Neutrophil (primary cell): ENCODE measurements at regions not wholly inside any gene's neighbourhood (a gene's known extent, or its start where the extent isn't known, plus 50 kb on each side); places are given as distances from the start of the nearest gene placed in this dataset.

ENCODE experiments used
- H3K27ac ChIP-seq: fragments of 200-600 bp; sonication (generic); 2 replicates; pipeline ENCODE4 v1.5.1; 2016; ENCODE audit warnings: mild to moderate bottlenecking, moderate library complexity
- H3K27me3 ChIP-seq: fragments of 200-600 bp; sonication (generic); 2 replicates; pipeline ENCODE4 v1.6.0; 2016; ENCODE audit warnings: mild to moderate bottlenecking
- H3K36me3 ChIP-seq: fragments of 200-600 bp; sonication (generic); 2 replicates; pipeline ENCODE4 v1.5.1; 2017
- H3K4me1 ChIP-seq, 2 experiments: fragments of 200-600 bp in 1 of 2; sonication (generic) in 1 of 2; 1 replicate in 1 of 2; 2 replicates in 1 of 2; pipeline versions ENCODE4 v1.5.1 to v1.6.1; 2013 to 2016; ENCODE audit warnings: low read depth in 1 of 2, low read length in 1 of 2, mild to moderate bottlenecking in 1 of 2, moderate library complexity in 1 of 2; ENCODE audit not compliant: control insufficient read depth in 1 of 2, insufficient read depth in 1 of 2
- H3K4me3 ChIP-seq, 2 experiments: fragments of 200-600 bp in 1 of 2; sonication (generic) in 1 of 2; 1 replicate in 1 of 2; 2 replicates in 1 of 2; pipeline ENCODE4 v1.5.1; 2013 to 2016; ENCODE audit warnings: low read depth in 1 of 2, low read length in 1 of 2, mild to moderate bottlenecking in 1 of 2, moderate library complexity in 1 of 2
- H3K9me3 ChIP-seq: fragments of 200-600 bp; sonication (generic); 2 replicates; pipeline ENCODE4 v1.5.1; 2016
- CTCF ChIP-seq: fragments of 200-600 bp; sonication (generic); IDR thresholded peaks from 2 replicates; pipeline ENCODE4 v1.5.1; 2016; ENCODE audit warnings: antibody characterized with exemption

- Histone ChIP-seq H3K27ac (no peak overlapping the region), H3K4me3 (no peak overlapping the region), H3K4me1 (no peaks in the 10 kb centered on the region), H3K36me3 (no peaks in the 10 kb centered on the region), H3K9me3 (no peaks in the 10 kb centered on the region), H3K27me3 (no peaks in the 10 kb centered on the region)
- no peak for TF ChIP-seq CTCF
These were observed 367.8 kb downstream of the GPD2 start for GRCh38 chr2:156803967-156804366.

DNA sequence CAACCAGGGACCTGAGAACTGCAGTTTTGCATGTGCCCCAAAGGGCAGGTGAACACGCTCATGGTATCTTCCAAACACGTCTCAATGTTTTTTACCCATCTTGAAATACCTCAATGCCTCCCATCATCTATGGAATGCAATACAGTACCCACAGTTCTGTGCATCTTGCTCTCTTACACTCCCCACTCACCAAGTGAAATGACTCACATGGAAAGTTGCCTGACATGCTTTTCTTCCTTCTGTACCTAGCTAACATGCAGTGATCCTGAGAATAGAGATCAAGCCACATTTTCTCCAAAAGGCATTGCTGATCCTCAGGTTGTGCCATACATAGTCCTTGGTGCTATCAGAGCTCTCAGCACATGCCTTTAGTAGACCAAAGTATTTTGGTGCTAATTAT lies 373.9 kb downstream of the GPD2 start:
- no peak for TF ChIP-seq CTCF
- Histone ChIP-seq H3K27ac (no peak overlapping the region), H3K36me3 (no peaks in the 10 kb centered on the region), H3K4me1 (no peaks in the 10 kb centered on the region), H3K9me3 (no peaks in the 10 kb centered on the region), H3K4me3 (no peak overlapping the region), H3K27me3 (no peaks in the 10 kb centered on the region)

DNA sequence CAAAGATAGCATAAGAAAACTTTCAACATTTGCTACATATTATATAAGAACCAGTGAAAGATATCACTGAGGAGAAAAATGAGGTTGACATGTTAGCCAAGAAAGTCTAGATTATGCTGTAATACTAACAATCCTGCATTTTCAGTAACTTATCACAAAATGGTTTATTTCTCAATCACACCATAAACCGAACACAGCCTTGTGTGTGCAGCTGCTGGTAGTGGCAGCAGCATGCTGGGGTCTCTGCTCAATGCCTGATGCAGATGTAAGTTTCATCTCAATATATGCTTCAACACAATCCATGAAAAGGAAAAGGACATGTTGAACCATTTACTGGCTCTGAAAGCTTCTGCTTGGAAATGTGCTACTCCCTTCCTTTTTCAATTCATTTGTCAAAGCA lies 376.3 kb downstream of the GPD2 start:
- TF ChIP-seq CTCF: no peak
- Histone ChIP-seq H3K9me3 (no peaks in the 10 kb centered on the region), H3K36me3 (no peaks in the 10 kb centered on the region), H3K27me3 (no peaks in the 10 kb centered on the region), H3K27ac (no peak overlapping the region), H3K4me3 (no peak overlapping the region), H3K4me1 (no peaks in the 10 kb centered on the region)

DNA sequence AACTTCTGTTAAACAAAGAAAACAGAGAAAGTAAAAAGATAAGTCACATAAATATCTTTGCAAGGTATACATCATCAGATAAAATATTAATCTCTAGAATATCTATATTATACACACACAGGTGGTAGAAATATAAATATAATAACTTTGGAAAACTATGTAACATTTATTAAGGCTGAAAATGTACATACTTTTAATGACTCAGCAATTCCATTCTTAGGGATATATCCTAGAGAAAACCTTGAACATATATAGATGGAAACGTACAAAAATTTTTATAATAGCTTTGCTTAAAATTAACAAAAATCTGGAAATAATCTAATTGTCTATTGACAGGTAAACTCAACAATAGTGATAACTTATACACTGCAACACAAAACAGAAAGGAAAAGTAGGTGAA lies 381.3 kb downstream of the GPD2 start:
- Histone ChIP-seq H3K4me3 (no peak overlapping the region), H3K36me3 (no peaks in the 10 kb centered on the region), H3K27me3 (no peaks in the 10 kb centered on the region), H3K9me3 (no peaks in the 10 kb centered on the region), H3K4me1 (no peaks in the 10 kb centered on the region), H3K27ac (no peak overlapping the region)
- TF ChIP-seq CTCF: no peak

- no peaks in the 10 kb centered on the region for H3K36me3 ChIP-seq
- H3K9me3 ChIP-seq: no peaks in the 10 kb centered on the region
- H3K4me3 ChIP-seq: no peak overlapping the region
- H3K4me1 ChIP-seq: no peaks in the 10 kb centered on the region
- H3K27ac ChIP-seq: no peak overlapping the region
- TF ChIP-seq CTCF: no peak
- H3K27me3 ChIP-seq: no peaks in the 10 kb centered on the region
These were observed 382.0 kb downstream of the GPD2 start for GRCh38 chr2:156818221-156818620.

GRCh38 chr2:156818944-156819343 lies 382.8 kb downstream of the GPD2 start:
- Histone ChIP-seq H3K9me3 (no peaks in the 10 kb centered on the region), H3K36me3 (no peaks in the 10 kb centered on the region), H3K27ac (no peak overlapping the region), H3K27me3 (no peaks in the 10 kb centered on the region), H3K4me3 (no peak overlapping the region), H3K4me1 (no peaks in the 10 kb centered on the region)
- no peak for TF ChIP-seq CTCF
